Epithelial cell of esophagus (primary cell): ENCODE measurements at regions not wholly inside any gene's neighbourhood (a gene's known extent, or its start where the extent isn't known, plus 50 kb on each side); places are given as distances from the start of the nearest gene placed in this dataset.
A peak's percentile ranks its signal among the peaks of the same experiment; 100 is the strongest.

Experiments used
- DNase-seq: peaks from one replicate; pipeline ENCODE4 v3.0.0; 2010; ENCODE audit warnings: low read depth
- H3K4me3 ChIP-seq: 2 replicates; pipeline ENCODE4 v1.5.1; 2011; ENCODE audit warnings: mild to moderate bottlenecking, low read length, control low read depth
- TF ChIP-seq, protein P1 (sequence below): IDR thresholded peaks from 2 replicates; pipeline ENCODE4 v1.5.1; 2011; ENCODE audit warnings: low read depth, mild to moderate bottlenecking, low read length, control low read depth, inconsistent platforms; ENCODE audit not compliant: insufficient read depth; ENCODE audit errors: missing control alignments

DNA sequence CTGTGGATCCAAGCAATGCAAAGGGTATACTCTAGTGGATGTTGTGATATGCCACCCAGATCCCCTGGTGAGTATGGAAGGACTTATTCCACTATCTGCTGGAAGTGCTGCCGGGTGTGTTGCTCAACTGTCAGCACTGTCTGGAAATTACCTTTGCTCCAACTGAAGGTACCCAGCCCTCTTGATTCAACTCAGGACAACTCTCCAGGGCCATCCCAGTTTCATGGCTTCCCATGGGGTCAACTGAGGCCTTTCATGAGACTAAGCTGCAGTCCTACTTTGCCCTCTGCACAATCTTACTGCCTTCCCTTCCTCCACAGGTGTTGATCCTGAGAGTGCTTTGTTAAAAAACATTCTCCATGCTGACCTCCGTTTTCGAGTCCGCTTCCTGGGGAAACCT is 99.8 kb downstream of the SPRY1 start:
- TF ChIP-seq, protein P1, sequence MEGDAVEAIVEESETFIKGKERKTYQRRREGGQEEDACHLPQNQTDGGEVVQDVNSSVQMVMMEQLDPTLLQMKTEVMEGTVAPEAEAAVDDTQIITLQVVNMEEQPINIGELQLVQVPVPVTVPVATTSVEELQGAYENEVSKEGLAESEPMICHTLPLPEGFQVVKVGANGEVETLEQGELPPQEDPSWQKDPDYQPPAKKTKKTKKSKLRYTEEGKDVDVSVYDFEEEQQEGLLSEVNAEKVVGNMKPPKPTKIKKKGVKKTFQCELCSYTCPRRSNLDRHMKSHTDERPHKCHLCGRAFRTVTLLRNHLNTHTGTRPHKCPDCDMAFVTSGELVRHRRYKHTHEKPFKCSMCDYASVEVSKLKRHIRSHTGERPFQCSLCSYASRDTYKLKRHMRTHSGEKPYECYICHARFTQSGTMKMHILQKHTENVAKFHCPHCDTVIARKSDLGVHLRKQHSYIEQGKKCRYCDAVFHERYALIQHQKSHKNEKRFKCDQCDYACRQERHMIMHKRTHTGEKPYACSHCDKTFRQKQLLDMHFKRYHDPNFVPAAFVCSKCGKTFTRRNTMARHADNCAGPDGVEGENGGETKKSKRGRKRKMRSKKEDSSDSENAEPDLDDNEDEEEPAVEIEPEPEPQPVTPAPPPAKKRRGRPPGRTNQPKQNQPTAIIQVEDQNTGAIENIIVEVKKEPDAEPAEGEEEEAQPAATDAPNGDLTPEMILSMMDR = no peak

DNA sequence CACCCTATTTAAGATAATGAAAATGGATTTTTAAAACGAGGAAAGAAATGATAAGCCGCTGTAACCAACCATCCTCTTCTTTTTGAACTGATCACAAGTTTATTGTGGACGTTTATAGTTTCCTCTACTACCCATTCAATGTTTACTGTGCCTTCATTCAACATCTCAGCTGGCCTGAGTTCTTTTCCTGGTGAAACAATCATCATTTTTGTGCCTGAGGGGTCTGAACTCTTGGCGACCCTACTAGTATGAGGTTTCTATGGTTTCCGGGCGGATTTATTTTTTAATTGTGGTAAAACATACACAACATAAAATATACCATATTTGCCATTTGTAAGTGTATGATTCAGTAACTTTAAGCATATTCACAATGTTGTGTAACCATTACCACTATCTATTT is 100.7 kb downstream of the SPRY1 start:
- no peak for DNase-seq
- no peak overlapping the region for H3K4me3 ChIP-seq
- TF ChIP-seq, protein P1 = no peak

More for the DNA sequence above, 99.8 kb downstream of the SPRY1 start:
- no peak overlapping the region for H3K4me3 ChIP-seq
- DNase-seq = no peak

DNA sequence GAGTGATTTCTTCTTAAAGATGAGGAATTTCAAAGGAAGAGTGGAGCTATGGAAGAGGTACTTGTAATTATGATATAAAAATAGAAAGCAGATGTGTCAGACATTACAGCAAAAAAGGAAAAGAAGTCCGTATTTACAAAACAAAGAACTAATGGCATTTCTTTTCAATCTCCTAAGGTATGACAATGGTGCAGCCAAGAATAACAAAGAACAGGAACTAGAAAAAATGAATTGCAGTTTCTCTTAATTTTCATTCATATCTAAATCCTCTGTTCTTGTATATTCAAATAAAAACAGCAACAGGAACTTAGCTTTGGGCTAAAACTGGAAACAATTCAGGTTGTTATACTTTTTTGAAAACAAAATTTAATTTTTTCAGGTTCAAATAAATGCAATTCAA is 105.1 kb downstream of the SPRY1 start:
- H3K4me3 ChIP-seq = no peak overlapping the region
- no peak for DNase-seq
- TF ChIP-seq, protein P1 = no peak

DNA sequence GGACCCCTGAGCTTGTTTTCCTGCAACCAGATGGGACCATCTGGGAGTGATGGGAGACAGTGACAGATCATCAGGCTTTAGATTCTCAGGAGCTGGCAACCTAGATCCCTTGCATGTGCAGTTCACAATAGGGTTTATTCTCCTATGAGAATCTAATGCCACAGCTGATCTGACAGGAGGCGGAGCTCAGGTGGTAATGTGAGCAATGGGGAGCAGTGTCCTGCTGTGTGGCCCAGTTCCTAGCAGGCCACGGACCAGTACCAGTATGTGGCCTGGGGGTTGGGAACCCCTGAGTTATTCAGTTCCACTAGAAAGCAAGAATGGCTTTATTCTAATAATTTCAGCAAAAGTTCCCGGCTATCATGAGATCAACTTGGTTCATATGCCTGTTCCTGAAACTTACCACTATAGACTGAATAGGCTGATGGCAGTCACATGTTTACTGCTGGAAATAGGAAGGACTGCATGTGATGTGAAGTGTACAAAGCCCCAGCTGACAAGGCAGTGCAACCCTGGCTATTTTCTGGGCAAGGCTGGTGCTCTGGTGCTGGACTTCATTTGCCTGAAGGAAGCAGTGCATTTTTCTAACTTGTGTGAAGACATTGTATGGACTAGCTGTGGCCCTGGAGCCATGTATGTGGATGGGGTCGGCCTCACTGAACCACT is 107.2 kb downstream of the SPRY1 start:
- H3K4me3 ChIP-seq = no peak overlapping the region
- TF ChIP-seq, protein P1 = no peak
- no peak for DNase-seq

DNA sequence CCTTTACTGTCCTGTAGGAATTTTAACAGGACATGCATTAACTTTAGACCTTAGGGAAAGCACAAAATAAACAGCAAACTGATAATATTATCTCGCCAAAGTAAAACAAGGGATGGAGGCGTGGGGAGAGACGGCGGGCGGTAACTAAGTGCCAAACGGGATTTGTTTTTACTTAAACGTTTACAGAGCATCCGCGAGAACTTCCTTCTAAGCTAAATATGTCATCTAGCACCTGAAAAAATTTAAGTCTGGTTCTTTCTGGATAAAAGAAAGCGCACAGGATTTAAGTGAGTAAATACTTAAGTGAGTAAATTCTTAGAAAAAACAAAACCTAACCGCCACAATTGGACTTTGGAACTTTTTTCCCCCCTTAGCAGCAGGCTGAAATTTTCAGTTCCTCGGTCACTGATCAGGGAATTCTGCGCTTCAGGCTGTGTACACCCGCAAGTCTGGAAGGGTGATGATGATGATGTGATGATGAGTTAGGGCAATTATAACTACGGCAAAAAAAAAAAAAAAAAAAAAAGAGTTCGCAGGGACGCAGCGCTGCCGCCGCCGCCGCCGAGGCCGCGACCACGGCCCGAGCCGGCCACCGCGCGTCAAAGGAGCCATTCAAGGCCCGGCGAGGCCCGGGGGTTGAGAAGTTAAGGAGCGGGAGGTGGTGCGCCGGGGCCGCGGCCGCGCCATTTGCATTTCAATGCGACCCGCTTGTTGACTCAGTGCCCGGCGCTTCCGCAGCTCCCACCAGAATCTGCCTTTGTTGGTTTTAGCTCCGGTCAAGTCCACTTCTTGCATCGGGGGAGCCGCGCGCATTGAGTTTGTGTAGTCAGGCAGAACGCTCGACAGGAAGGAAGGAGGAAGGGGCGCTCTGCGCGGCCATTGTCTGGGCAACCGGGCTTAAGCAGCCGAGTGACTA is 108.8 kb downstream of the SPRY1 start:
- TF ChIP-seq, protein P1 = no peak
- H3K4me3 ChIP-seq = peak overlapping the region; percentile 54
- DNase-seq = peak; percentile 51

DNA sequence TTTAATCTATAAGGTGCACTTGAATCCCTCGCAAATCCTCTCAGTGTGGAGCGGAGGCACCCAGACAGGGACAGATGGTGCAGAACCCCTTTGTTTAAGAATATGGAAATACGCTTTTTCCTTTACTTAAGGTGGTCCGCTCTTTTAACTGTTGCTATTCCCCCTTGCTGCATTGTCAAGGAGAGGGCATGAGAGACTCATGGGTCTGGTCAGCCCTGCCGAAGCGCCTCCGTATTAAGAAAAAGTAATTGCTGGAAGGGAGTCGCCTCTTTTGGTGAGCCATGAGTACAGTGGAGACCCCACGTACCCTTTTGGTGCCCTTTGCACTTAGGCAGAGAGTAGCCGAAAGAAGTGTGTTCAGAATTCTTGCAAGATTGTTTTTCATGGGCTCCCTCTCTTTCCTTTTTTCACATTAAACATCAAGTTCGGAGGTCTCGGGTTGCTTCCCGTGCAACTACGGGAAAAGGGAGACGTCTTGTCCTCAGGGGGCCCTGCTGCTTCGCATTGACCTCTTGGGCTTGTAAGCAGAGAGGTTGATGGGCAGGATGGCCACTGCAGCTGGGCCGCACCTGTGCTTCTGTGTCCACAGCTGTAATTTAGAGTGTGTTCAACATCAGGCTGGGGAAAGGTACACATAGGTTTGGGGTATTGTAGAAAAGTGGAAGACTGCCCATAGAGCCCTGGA is 109.6 kb downstream of the SPRY1 start:
- H3K4me3 ChIP-seq = peak overlapping the region; percentile 54
- no peak for DNase-seq
- TF ChIP-seq, protein P1 = no peak
